GM12878 (cell line): ENCODE measurements at regions not wholly inside any gene's neighbourhood (a gene's known extent, or its start where the extent isn't known, plus 50 kb on each side); places are given as distances from the start of the nearest gene placed in this dataset.

Experiments
- ATAC-seq: fragments of 200-7000 bp; cut with Tn5 transposase; 3 replicates; pipeline ENCODE4 v1.9.1; 2020; ENCODE audit warnings: mild to moderate bottlenecking, moderate library complexity
- BruUV-seq: library from RNA; stranded (reverse); fragments of 400-500 nt; replicated peaks from 2 replicates; lab custom pipeline; 2021; lab: Mats Ljungman, UMichigan
- CTCF ChIA-PET: fragments of 300-600 bp; sonication (Branson Sonifier 250); formaldehyde crosslinking; extraction: SDS; loops from one replicate; lab custom pipeline; 2021; ENCODE audit warnings: inconsistent platforms; lab: Yijun Ruan, JAX
- POLR2A ChIA-PET: fragments of 350-600 bp; formaldehyde crosslinking; extraction: SDS; loops from one replicate; lab custom pipeline; 2021; ENCODE audit warnings: inconsistent platforms; lab: Charles Lee
- RAD21 ChIA-PET: fragments of 300-600 bp; sonication (Branson Sonifier 250); formaldehyde crosslinking; loops from one replicate; lab custom pipeline; 2023; ENCODE audit warnings: antibody characterized with exemption; ENCODE audit not compliant: unreplicated experiment; lab: Charles Lee
- SMC1A ChIA-PET: fragments of 300-600 bp; sonication (Branson Sonifier 250); formaldehyde crosslinking; loops from one replicate; lab custom pipeline; 2023; ENCODE audit not compliant: unreplicated experiment, uncharacterized antibody; lab: Charles Lee
- DNase-seq: peaks from one replicate; pipeline ENCODE4 v3.0.0-alpha.2; 2011; ENCODE audit warnings: low read depth, low spot score
- FAIRE-seq: peaks from 3 replicates; lab custom pipeline; 2011; peaks lifted over from hg19 to GRCh38; lab: Jason Lieb, UNC
- H2AFZ ChIP-seq: 2 replicates; pipeline ENCODE4 v1.6.0; 2011; ENCODE audit warnings: low read depth, low read length, control low read depth; ENCODE audit not compliant: control insufficient read depth
- H3K27ac ChIP-seq: 2 replicates; pipeline ENCODE4 v1.5.1; 2011; ENCODE audit warnings: control low read depth; ENCODE audit not compliant: control insufficient read depth, insufficient read depth
- H3K27me3 ChIP-seq, 2 experiments: replicated peaks in 1 of 2; 2 replicates each; pipeline versions ENCODE4 v1.6.0 to v1.6.1; 2011; ENCODE audit warnings: low read length in 1 of 2; ENCODE audit not compliant: control insufficient read depth in 2 of 2, insufficient read depth in 2 of 2
- H3K36me3 ChIP-seq, 2 experiments: 2 replicates each; pipeline ENCODE4 v1.5.1; 2011; ENCODE audit warnings: low read length in 1 of 2; ENCODE audit not compliant: control insufficient read depth in 2 of 2, insufficient read depth in 2 of 2
- H3K4me1 ChIP-seq: 2 replicates; pipeline ENCODE4 v1.6.1; 2011; ENCODE audit warnings: mild to moderate bottlenecking, low read length, moderate library complexity, mixed read lengths; ENCODE audit not compliant: control insufficient read depth, insufficient read depth
- H3K4me2 ChIP-seq: 2 replicates; pipeline ENCODE4 v1.6.0; 2011; ENCODE audit warnings: control low read depth; ENCODE audit not compliant: control insufficient read depth, insufficient read depth
- H3K4me3 ChIP-seq: fragments of 200-600 bp; sonication (generic); 2 replicates; pipeline ENCODE4 v1.5.1; 2016
- H3K79me2 ChIP-seq: 2 replicates; pipeline ENCODE4 v1.6.0; 2011; ENCODE audit warnings: low read length; ENCODE audit not compliant: control insufficient read depth, insufficient read depth
- H3K9ac ChIP-seq: 2 replicates; pipeline ENCODE4 v1.8.0; 2011; ENCODE audit warnings: low read length, control low read depth, mixed read lengths; ENCODE audit not compliant: control insufficient read depth, insufficient read depth
- H3K9me3 ChIP-seq: replicated peaks from 3 replicates; pipeline ENCODE4 v1.5.1; 2011; ENCODE audit warnings: mild to moderate bottlenecking, low read length; ENCODE audit not compliant: control insufficient read depth, insufficient read depth
- H4K20me1 ChIP-seq: 2 replicates; pipeline ENCODE4 v1.6.0; 2011; ENCODE audit not compliant: control insufficient read depth, insufficient read depth
- ATF3 ChIP-seq: IDR thresholded peaks from 2 replicates; pipeline ENCODE4 v1.6.1; 2011; ENCODE audit warnings: low read depth, mild to moderate bottlenecking, low read length, moderate library complexity, borderline replicate concordance; ENCODE audit errors: extremely low read depth
- ATF7 ChIP-seq: fragments of 450-650 bp; IDR thresholded peaks from 2 replicates; pipeline ENCODE4 v1.6.1; 2016; ENCODE audit warnings: low read depth, mild to moderate bottlenecking
- BMI1 ChIP-seq: fragments of 450-650 bp; IDR thresholded peaks from 2 replicates; pipeline ENCODE4 v1.6.1; 2016; ENCODE audit warnings: mild to moderate bottlenecking, moderate library complexity, borderline replicate concordance
- E4F1 ChIP-seq: fragments of 450-650 bp; IDR thresholded peaks from 2 replicates; pipeline ENCODE4 v1.6.1; 2018; ENCODE audit warnings: borderline replicate concordance, mild to moderate bottlenecking; ENCODE audit not compliant: partially characterized antibody
- ESRRA ChIP-seq: IDR thresholded peaks from 2 replicates; pipeline ENCODE4 v1.6.1; 2012; ENCODE audit warnings: mild to moderate bottlenecking, low read length, improper control_type of control experiment
- ETV6 ChIP-seq, 2 experiments: fragments of 450-650 bp in 1 of 2; IDR thresholded peaks in 1 of 2; conservative IDR thresholded peaks in 1 of 2; 2 replicates each; pipeline ENCODE4 v1.6.1; 2014; ENCODE audit warnings: antibody characterized with exemption in 1 of 2, borderline replicate concordance in 1 of 2, low read depth in 1 of 2, mild to moderate bottlenecking in 1 of 2, moderate library complexity in 1 of 2
- HDAC2 ChIP-seq: fragments of 200-600 bp; sonication (generic); IDR thresholded peaks from 2 replicates; pipeline ENCODE4 v1.6.1; 2017
- HSF1 ChIP-seq: fragments of 150-350 bp; IDR thresholded peaks from 2 replicates; pipeline ENCODE4 v1.6.1; 2014; ENCODE audit warnings: mild to moderate bottlenecking, low read depth, low read length
- IKZF1 ChIP-seq: fragments of 450-650 bp; conservative IDR thresholded peaks from 2 replicates; pipeline ENCODE4 v1.6.1; 2017; ENCODE audit warnings: antibody characterized with exemption, mild to moderate bottlenecking
- JUNB ChIP-seq: IDR thresholded peaks from 2 replicates; pipeline ENCODE4 v1.6.1; 2016; ENCODE audit warnings: antibody characterized with exemption, mild to moderate bottlenecking
- MAX ChIP-seq: IDR thresholded peaks from 2 replicates; pipeline ENCODE4 v1.6.1; 2012; ENCODE audit warnings: low read depth, low read length, improper control_type of control experiment
- NBN ChIP-seq: fragments of 450-650 bp; IDR thresholded peaks from 2 replicates; pipeline ENCODE4 v1.6.1; 2016
- NFYB ChIP-seq: IDR thresholded peaks from 2 replicates; pipeline ENCODE4 v1.6.1; 2011; ENCODE audit warnings: low read depth, mild to moderate bottlenecking, low read length, improper control_type of control experiment, moderate library complexity; ENCODE audit not compliant: insufficient read depth
- NR2C1 ChIP-seq: fragments of 450-650 bp; IDR thresholded peaks from 2 replicates; pipeline ENCODE4 v1.6.1; 2017; ENCODE audit warnings: antibody characterized with exemption, mild to moderate bottlenecking, moderate library complexity
- RUNX3 ChIP-seq: IDR thresholded peaks from 2 replicates; pipeline ENCODE4 v1.6.1; 2012; ENCODE audit warnings: low read length, inconsistent platforms
- SMARCA5 ChIP-seq: fragments of 450-650 bp; IDR thresholded peaks from 2 replicates; pipeline ENCODE4 v1.6.1; 2017; ENCODE audit warnings: mild to moderate bottlenecking
- SPI1 ChIP-seq: IDR thresholded peaks from 2 replicates; pipeline ENCODE4 v1.6.1; 2011; ENCODE audit warnings: low read depth, mild to moderate bottlenecking, low read length, moderate library complexity, borderline replicate concordance; ENCODE audit not compliant: insufficient read depth
- SRF ChIP-seq, 2 experiments: IDR thresholded peaks; 2 replicates each; pipeline ENCODE4 v1.6.1; 2011; ENCODE audit warnings: low read depth in 2 of 2, low read length in 2 of 2, mild to moderate bottlenecking in 1 of 2, moderate library complexity in 1 of 2
- ZNF207 ChIP-seq: fragments of 450-650 bp; IDR thresholded peaks from 2 replicates; pipeline ENCODE4 v1.6.1; 2014; ENCODE audit warnings: antibody characterized with exemption, mild to moderate bottlenecking, borderline replicate concordance
- WGBS: methylation state at CpG from one replicate; pipeline ENCODE4 v1.1.6; 2016; ENCODE audit warnings: low lambda C conversion rate; ENCODE audit not compliant: insufficient replicate concordance, insufficient coverage; ENCODE audit errors: missing lambda C conversion rate; 5-methylcytosine and 5-hydroxymethylcytosine counted together
- in situ Hi-C: fragments of 300-500 bp; cut with MboI; formaldehyde crosslinking; loops from 9 replicates; pipeline ENCODE4 v1.14.3; 2018; ENCODE audit warnings: mixed read lengths
- intact Hi-C: fragments of 100-400 bp; cut with micrococcal nuclease; formaldehyde crosslinking; loops from one replicate; pipeline ENCODE4 v1.14.2; 2022; ENCODE audit not compliant: unreplicated experiment

- Histone ChIP-seq H4K20me1 (no peaks in the 10 kb centered on the region), H3K9me3 (no peaks in the 10 kb centered on the region), H3K4me2 (no peak overlapping the region), H2AFZ (no peak overlapping the region), H3K9ac (no peak overlapping the region), H3K4me1 (no peaks in the 10 kb centered on the region), H3K27me3 (no peaks in the 10 kb centered on the region), H3K27ac (no peak overlapping the region), H3K36me3 (no peaks in the 10 kb centered on the region), H3K79me2 (no peaks in the 10 kb centered on the region), H3K4me3 (no peak overlapping the region)
- BruUV-seq: no TSS peak
- no peak for DNase-seq
- SMC1A ChIA-PET: no interaction called here
- RAD21 ChIA-PET: no interaction called here
- POLR2A ChIA-PET: no interaction called here
- TF ChIP-seq HSF1: no peak
- TF ChIP-seq JUNB: no peak
- no peak for TF ChIP-seq BMI1
- TF ChIP-seq ZNF207: no peak
- no peak for TF ChIP-seq NR2C1
- no peak for TF ChIP-seq ESRRA
- TF ChIP-seq E4F1: no peak
- no peak for TF ChIP-seq ATF3
- TF ChIP-seq HDAC2: no peak
- no peak for TF ChIP-seq IKZF1
- no peak for TF ChIP-seq MAX
- no peak for TF ChIP-seq ETV6 (conservative IDR thresholded peaks at IDR 0.05 in 1 of 2, IDR thresholded peaks at IDR 0.05 in 1 of 2; ENCODE audit: borderline replicate concordance in 1 of 2, low read depth in 1 of 2)
- no peak for TF ChIP-seq SPI1
- TF ChIP-seq NBN: no peak
- TF ChIP-seq SMARCA5: no peak
- TF ChIP-seq RUNX3: no peak
- TF ChIP-seq NFYB: no peak
- no peak for TF ChIP-seq ATF7
- no peak for TF ChIP-seq SRF (IDR thresholded peaks at IDR 0.05; ENCODE audit: low read depth in 2 of 2, low read length in 2 of 2)
- no peak for FAIRE-seq
- 28% methylated on average over 3 of the region's 3 CpGs for WGBS
- intact Hi-C loops: no loop called here
- in situ Hi-C loops: no loop called here
- CTCF ChIA-PET: no interaction called here
- no peak for ATAC-seq
These were observed 70.9 kb downstream of the TMEM215 start for GRCh38 chr9:32854271-32854670.
